NT2/D1 (cell line): ENCODE measurements at regions not wholly inside any gene's neighbourhood (a gene's known extent, or its start where the extent isn't known, plus 50 kb on each side); places are given as distances from the start of the nearest gene placed in this dataset.

Experiments used
- SUZ12 ChIP-seq: IDR thresholded peaks from 2 replicates; pipeline ENCODE4 v1.6.1; 2011; ENCODE audit not compliant: insufficient read length, insufficient read depth; ENCODE audit errors: extremely low read depth
- ZNF274 ChIP-seq: IDR thresholded peaks from 2 replicates; pipeline ENCODE4 v1.6.1; 2011; ENCODE audit warnings: mild to moderate bottlenecking, low read depth, low read length

GRCh38 chr3:78026318-78026828 lies 986.5 kb downstream of the ROBO2 start:
- TF ChIP-seq SUZ12 (no peak), ZNF274 (no peak)
